ENCODE measurements at regions not wholly inside any gene's neighbourhood (a gene's known extent, or its start where the extent isn't known, plus 50 kb on each side); places are given as distances from the start of the nearest gene placed in this dataset.
"Not testable (repeated sequence)": the region's sequence is repeated elsewhere in the genome, so short reads cannot be mapped to it uniquely, and the experiment has no call there.

GRCh38 chr10:23984405-23984804 is 224.5 kb upstream of the KIAA1217 start:
- TF ChIP-seq CTCF (conservative IDR thresholded peaks at IDR 0.05; ENCODE audit: low read depth, low read length); EZH2phosphoT487 (IDR thresholded peaks at IDR 0.05; ENCODE audit: borderline replicate concordance, low read length): not testable (repeated sequence)
